Right ventricle myocardium inferior (tissue), 1 donor: ENCODE measurements at regions not wholly inside any gene's neighbourhood (a gene's known extent, or its start where the extent isn't known, plus 50 kb on each side); places are given as distances from the start of the nearest gene placed in this dataset.
"Not testable (repeated sequence)": the region's sequence is repeated elsewhere in the genome, so short reads cannot be mapped to it uniquely, and the experiment has no call there.

Experiments used
- ATAC-seq: fragments of 200-7000 bp; cut with Tn5 transposase; one replicate; pipeline ENCODE4 v1.9.1; 2020; ENCODE audit warnings: mild to moderate bottlenecking, moderate library complexity
- DNase-seq: peaks from one replicate; pipeline ENCODE4 v3.0.0; 2021; ENCODE audit errors: missing footprints
- intact Hi-C: fragments of 100-400 bp; cut with DNase I; formaldehyde crosslinking; loops from one replicate; pipeline ENCODE4 v1.11.0; 2022
- donor health status: DM: no; HTN: yes; CAD: no; lungs with severe emphysema.

GRCh38 chr1:87398641-87399040 is 70.0 kb downstream of the LMO4 start:
- no peak for DNase-seq
- ATAC-seq: no peak
- intact Hi-C loops: no loop called here

GRCh38 chr1:87399264-87399663 is 70.6 kb downstream of the LMO4 start:
- DNase-seq (no peak), ATAC-seq (no peak)
- intact Hi-C loops: no loop called here

- intact Hi-C loops: no loop called here
- ATAC-seq (no peak), DNase-seq (no peak)
Measured at GRCh38 chr1:87399701-87400100, 71.0 kb downstream of the LMO4 start.

GRCh38 chr1:87400813-87401212 is 72.1 kb downstream of the LMO4 start:
- no peak for DNase-seq
- no peak for ATAC-seq
- intact Hi-C loops: no loop called here

GRCh38 chr1:87402241-87403002 is 73.7 kb downstream of the LMO4 start:
- ATAC-seq (peak; percentile 62), DNase-seq (no peak)
- intact Hi-C loops: no loop called here

- DNase-seq: no peak
- intact Hi-C loops: no loop called here
- ATAC-seq: peak; percentile 33
Measured at GRCh38 chr1:87403061-87403820, 74.6 kb downstream of the LMO4 start.

GRCh38 chr1:87404296-87404695 is 75.6 kb downstream of the LMO4 start:
- no peak for ATAC-seq
- intact Hi-C loops: no loop called here

GRCh38 chr1:87408665-87409248 is 80.1 kb downstream of the LMO4 start:
- DNase-seq (no peak), ATAC-seq (no peak)
- intact Hi-C loops: no loop called here

More at GRCh38 chr1:87404296-87404695, 75.6 kb downstream of the LMO4 start:
- DNase-seq: no peak

- ATAC-seq: no peak
- intact Hi-C loops: no loop called here
- peak; percentile 70 for DNase-seq
Measured at GRCh38 chr1:87410776-87411480, 82.2 kb downstream of the LMO4 start.

- DNase-seq, intact Hi-C loops, ATAC-seq: not testable (repeated sequence)
Measured at GRCh38 chr1:87413846-87414245, 85.2 kb downstream of the LMO4 start.

GRCh38 chr1:87418048-87418447 is 89.4 kb downstream of the LMO4 start:
- intact Hi-C loops: no loop called here
- no peak for ATAC-seq
- DNase-seq: no peak

GRCh38 chr1:87421809-87422208 is 93.1 kb downstream of the LMO4 start:
- no peak for DNase-seq
- intact Hi-C loops: no loop called here
- ATAC-seq: no peak

- intact Hi-C loops: no loop called here
- ATAC-seq (no peak), DNase-seq (no peak)
Measured at GRCh38 chr1:87424541-87424940, 95.9 kb downstream of the LMO4 start.

- intact Hi-C loops: no loop called here
- ATAC-seq: peak; percentile 83
- no peak for DNase-seq
Measured at GRCh38 chr1:87426463-87427249, 98.0 kb downstream of the LMO4 start.

- ATAC-seq (no peak), DNase-seq (no peak)
- intact Hi-C loops: no loop called here
Measured at GRCh38 chr1:87428367-87428766, 99.7 kb downstream of the LMO4 start.

GRCh38 chr1:87428883-87429282 is 100.2 kb downstream of the LMO4 start:
- intact Hi-C loops: no loop called here
- no peak for ATAC-seq
- DNase-seq: no peak

- ATAC-seq: peak; percentile 51
- no peak for DNase-seq
Measured at GRCh38 chr1:87432685-87433084, 104.0 kb downstream of the LMO4 start.

GRCh38 chr1:87433101-87433500 is 104.4 kb downstream of the LMO4 start:
- ATAC-seq: peak; percentile 26

More at GRCh38 chr1:87432685-87433084, 104.0 kb downstream of the LMO4 start:
- intact Hi-C loops: no loop called here

More at GRCh38 chr1:87433101-87433500, 104.4 kb downstream of the LMO4 start:
- DNase-seq, intact Hi-C loops: not testable (repeated sequence)
